Erythroblast (primary cell): ENCODE measurements at regions not wholly inside any gene's neighbourhood (a gene's known extent, or its start where the extent isn't known, plus 50 kb on each side); places are given as distances from the start of the nearest gene placed in this dataset.
"Not testable (repeated sequence)": the region's sequence is repeated elsewhere in the genome, so short reads cannot be mapped to it uniquely, and the experiment has no call there.

Source experiments
- GATA1 ChIP-seq: IDR thresholded peaks from 2 replicates; pipeline ENCODE4 v1.6.1; 2011; ENCODE audit warnings: low read depth, mild to moderate bottlenecking, control low read depth, low read length, moderate library complexity
- POLR2A ChIP-seq: IDR thresholded peaks from 2 replicates; pipeline ENCODE4 v1.6.1; 2011; ENCODE audit warnings: mild to moderate bottlenecking, low read length

GRCh38 chr4:189010452-189011217 lies 871.4 kb downstream of the TRIML1 start:
- TF ChIP-seq POLR2A, GATA1: not testable (repeated sequence)
